ENCODE measurements at regions not wholly inside any gene's neighbourhood (a gene's known extent, or its start where the extent isn't known, plus 50 kb on each side); places are given as distances from the start of the nearest gene placed in this dataset.

GRCh38 chr5:44028226-44028625 is 361.0 kb downstream of the FGF10 start:
- Histone ChIP-seq H4K20me1 (ENCODE audit: insufficient read depth) (no peaks in the 10 kb centered on the region), H3K79me2 (ENCODE audit: insufficient read depth) (no peaks in the 10 kb centered on the region), H3K9me3 (no peaks in the 10 kb centered on the region), H3K4me1 (ENCODE audit: control insufficient read depth in 1 of 2, insufficient read depth in 2 of 2, low read depth in 1 of 2, low read length in 1 of 2) (no peaks in the 10 kb centered on the region), H3K27me3 (ENCODE audit: insufficient read depth) (no peaks in the 10 kb centered on the region), H3K9ac (no peak overlapping the region), H3K27ac (ENCODE audit: low read depth in 2 of 2, low read length in 1 of 2) (no peak overlapping the region), H2AFZ (ENCODE audit: low read depth) (no peak overlapping the region), H3K36me3 (replicated peaks in 1 of 2; ENCODE audit: control insufficient read depth in 1 of 2, insufficient read depth in 2 of 2, low read length in 1 of 2) (no peaks in the 10 kb centered on the region), H3F3A (replicated peaks; ENCODE audit: insufficient read depth) (no peaks in the 10 kb centered on the region), H3K4me2 (no peak overlapping the region), H3K9me2 (no peaks in the 10 kb centered on the region), H3K4me3 (ENCODE audit: low read depth in 2 of 2, low read length in 1 of 2) (no peak overlapping the region)
- DNase-seq, result no peak
- CTCF ChIA-PET, result no interaction called here
- TF ChIP-seq EP300 (IDR thresholded peaks at IDR 0.05; ENCODE audit: borderline replicate concordance in 1 of 2, low read depth in 1 of 2, low read length in 1 of 2) (no peak), SMC3 (IDR thresholded peaks at IDR 0.05; ENCODE audit: low read depth, low read length) (no peak), NFIC (IDR thresholded peaks at IDR 0.05; ENCODE audit: borderline replicate concordance) (no peak), YY1 (IDR thresholded peaks at IDR 0.05; ENCODE audit: low read depth) (no peak), RAD21 (IDR thresholded peaks at IDR 0.05; ENCODE audit: low read length) (no peak), JUND (IDR thresholded peaks at IDR 0.05) (no peak), TAF1 (IDR thresholded peaks at IDR 0.05; ENCODE audit: borderline replicate concordance, low read depth, low read length) (no peak), RFX5 (IDR thresholded peaks at IDR 0.05; ENCODE audit: low read length) (no peak), PBX3 (IDR thresholded peaks at IDR 0.05) (no peak)
- 0% methylated on average over 1 of the region's 1 CpG for WGBS (ENCODE audit: low lambda C conversion rate)
- POLR2A ChIA-PET, result no interaction called here

- Histone ChIP-seq H4K20me1 (ENCODE audit: insufficient read depth) (no peaks in the 10 kb centered on the region), H3K9me2 (no peaks in the 10 kb centered on the region), H3K79me2 (ENCODE audit: insufficient read depth) (no peaks in the 10 kb centered on the region), H2AFZ (ENCODE audit: low read depth) (no peak overlapping the region), H3F3A (replicated peaks; ENCODE audit: insufficient read depth) (no peaks in the 10 kb centered on the region), H3K36me3 (replicated peaks in 1 of 2; ENCODE audit: control insufficient read depth in 1 of 2, insufficient read depth in 2 of 2, low read length in 1 of 2) (no peaks in the 10 kb centered on the region), H3K9me3 (no peaks in the 10 kb centered on the region), H3K4me2 (no peak overlapping the region), H3K27me3 (ENCODE audit: insufficient read depth) (no peaks in the 10 kb centered on the region), H3K4me3 (ENCODE audit: low read depth in 2 of 2, low read length in 1 of 2) (no peak overlapping the region), H3K4me1 (ENCODE audit: control insufficient read depth in 1 of 2, insufficient read depth in 2 of 2, low read depth in 1 of 2, low read length in 1 of 2) (no peaks in the 10 kb centered on the region), H3K9ac (no peak overlapping the region), H3K27ac (ENCODE audit: low read depth in 2 of 2, low read length in 1 of 2) (no peak overlapping the region)
- CTCF ChIA-PET, result no interaction called here
- DNase-seq, result no peak
- POLR2A ChIA-PET, result no interaction called here
- TF ChIP-seq YY1 (IDR thresholded peaks at IDR 0.05; ENCODE audit: low read depth) (no peak), FOXM1 (IDR thresholded peaks at IDR 0.05; ENCODE audit: low read depth) (no peak), NRF1 (IDR thresholded peaks at IDR 0.05; ENCODE audit: low read depth, low read length) (no peak), RXRA (IDR thresholded peaks at IDR 0.05; ENCODE audit: borderline replicate concordance, low read depth) (no peak), ZBTB33 (IDR thresholded peaks at IDR 0.05; ENCODE audit: borderline replicate concordance, low read depth) (no peak), RFX5 (IDR thresholded peaks at IDR 0.05; ENCODE audit: low read length) (no peak), USF1 (IDR thresholded peaks at IDR 0.05; ENCODE audit: borderline replicate concordance, low read depth) (no peak), SIN3A (IDR thresholded peaks at IDR 0.05; ENCODE audit: borderline replicate concordance, low read depth, low read length) (no peak), REST (IDR thresholded peaks at IDR 0.05; ENCODE audit: low read depth, low read length) (no peak), JUND (IDR thresholded peaks at IDR 0.05) (no peak), RAD21 (IDR thresholded peaks at IDR 0.05; ENCODE audit: low read length) (no peak), CTCF (IDR thresholded peaks at IDR 0.05) (no peak), TCF12 (IDR thresholded peaks at IDR 0.05) (no peak), TEAD4 (IDR thresholded peaks at IDR 0.05; ENCODE audit: borderline replicate concordance, insufficient read depth) (no peak)
These were observed 366.6 kb downstream of the FGF10 start for GRCh38 chr5:44022622-44023021.

Measured in SK-N-SH (cell line).